ENCODE measurements at regions not wholly inside any gene's neighbourhood (a gene's known extent, or its start where the extent isn't known, plus 50 kb on each side); places are given as distances from the start of the nearest gene placed in this dataset.

DNA sequence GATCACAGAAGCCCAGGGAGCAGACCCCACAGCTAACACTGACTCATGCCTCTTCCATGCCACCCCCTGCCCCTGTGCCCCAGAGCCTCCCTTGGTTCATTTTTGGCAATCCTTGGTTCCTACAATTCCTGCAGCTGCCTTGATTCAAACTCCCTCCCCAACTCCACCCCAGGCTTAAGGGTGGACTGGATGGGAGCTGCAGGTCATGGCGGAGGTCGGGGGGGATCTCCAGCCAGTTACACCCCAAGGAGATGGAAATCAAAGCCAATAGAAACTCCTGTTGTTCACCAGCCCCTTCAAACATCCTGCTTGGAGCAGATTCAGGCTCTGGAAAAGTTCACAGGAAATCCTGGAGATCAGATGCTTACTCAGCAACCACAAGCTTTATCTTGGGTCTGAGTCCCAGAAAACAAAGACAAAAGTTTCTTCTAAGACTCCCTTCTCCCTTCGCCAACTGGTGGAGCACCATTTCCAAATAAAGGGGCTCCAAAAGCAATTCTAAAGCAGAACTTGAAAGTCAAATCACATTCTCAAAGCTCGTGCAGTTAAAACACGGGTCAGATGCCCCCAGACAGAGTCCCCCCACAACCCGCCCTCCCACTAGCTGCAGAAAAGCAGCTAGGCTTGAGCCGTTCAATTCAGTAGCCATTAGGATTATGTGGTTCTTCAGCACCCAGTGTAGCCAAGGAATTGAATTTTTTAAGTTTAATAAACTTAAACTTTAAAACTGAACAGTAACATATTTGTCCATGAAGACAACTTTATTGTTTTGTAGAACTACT, 149.5 kb downstream of the ANKRD60 start:
- Histone ChIP-seq H3K27me3 (ENCODE audit: insufficient read depth, poor library complexity, severe bottlenecking) (no peaks in the 10 kb centered on the region), H3K4me3 (replicated peaks; ENCODE audit: insufficient read depth, low read length) (no peak overlapping the region), H3K27ac (replicated peaks) (no peak overlapping the region)
- no peak for DNase-seq (ENCODE audit: low read depth in 1 of 2, low spot score in 1 of 2)
- TF ChIP-seq, protein P1, sequence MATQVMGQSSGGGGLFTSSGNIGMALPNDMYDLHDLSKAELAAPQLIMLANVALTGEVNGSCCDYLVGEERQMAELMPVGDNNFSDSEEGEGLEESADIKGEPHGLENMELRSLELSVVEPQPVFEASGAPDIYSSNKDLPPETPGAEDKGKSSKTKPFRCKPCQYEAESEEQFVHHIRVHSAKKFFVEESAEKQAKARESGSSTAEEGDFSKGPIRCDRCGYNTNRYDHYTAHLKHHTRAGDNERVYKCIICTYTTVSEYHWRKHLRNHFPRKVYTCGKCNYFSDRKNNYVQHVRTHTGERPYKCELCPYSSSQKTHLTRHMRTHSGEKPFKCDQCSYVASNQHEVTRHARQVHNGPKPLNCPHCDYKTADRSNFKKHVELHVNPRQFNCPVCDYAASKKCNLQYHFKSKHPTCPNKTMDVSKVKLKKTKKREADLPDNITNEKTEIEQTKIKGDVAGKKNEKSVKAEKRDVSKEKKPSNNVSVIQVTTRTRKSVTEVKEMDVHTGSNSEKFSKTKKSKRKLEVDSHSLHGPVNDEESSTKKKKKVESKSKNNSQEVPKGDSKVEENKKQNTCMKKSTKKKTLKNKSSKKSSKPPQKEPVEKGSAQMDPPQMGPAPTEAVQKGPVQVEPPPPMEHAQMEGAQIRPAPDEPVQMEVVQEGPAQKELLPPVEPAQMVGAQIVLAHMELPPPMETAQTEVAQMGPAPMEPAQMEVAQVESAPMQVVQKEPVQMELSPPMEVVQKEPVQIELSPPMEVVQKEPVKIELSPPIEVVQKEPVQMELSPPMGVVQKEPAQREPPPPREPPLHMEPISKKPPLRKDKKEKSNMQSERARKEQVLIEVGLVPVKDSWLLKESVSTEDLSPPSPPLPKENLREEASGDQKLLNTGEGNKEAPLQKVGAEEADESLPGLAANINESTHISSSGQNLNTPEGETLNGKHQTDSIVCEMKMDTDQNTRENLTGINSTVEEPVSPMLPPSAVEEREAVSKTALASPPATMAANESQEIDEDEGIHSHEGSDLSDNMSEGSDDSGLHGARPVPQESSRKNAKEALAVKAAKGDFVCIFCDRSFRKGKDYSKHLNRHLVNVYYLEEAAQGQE (IDR thresholded peaks at IDR 0.05; ENCODE audit: insufficient replicate concordance, low read depth), result no peak
- TF ChIP-seq SPI1 (IDR thresholded peaks at IDR 0.05; ENCODE audit: borderline replicate concordance, low read depth) (no peak), GABPA (IDR thresholded peaks at IDR 0.05; ENCODE audit: low read depth) (no peak), POLR2AphosphoS5 (IDR thresholded peaks at IDR 0.05; ENCODE audit: low read depth) (no peak)
- TF ChIP-seq, protein P2, sequence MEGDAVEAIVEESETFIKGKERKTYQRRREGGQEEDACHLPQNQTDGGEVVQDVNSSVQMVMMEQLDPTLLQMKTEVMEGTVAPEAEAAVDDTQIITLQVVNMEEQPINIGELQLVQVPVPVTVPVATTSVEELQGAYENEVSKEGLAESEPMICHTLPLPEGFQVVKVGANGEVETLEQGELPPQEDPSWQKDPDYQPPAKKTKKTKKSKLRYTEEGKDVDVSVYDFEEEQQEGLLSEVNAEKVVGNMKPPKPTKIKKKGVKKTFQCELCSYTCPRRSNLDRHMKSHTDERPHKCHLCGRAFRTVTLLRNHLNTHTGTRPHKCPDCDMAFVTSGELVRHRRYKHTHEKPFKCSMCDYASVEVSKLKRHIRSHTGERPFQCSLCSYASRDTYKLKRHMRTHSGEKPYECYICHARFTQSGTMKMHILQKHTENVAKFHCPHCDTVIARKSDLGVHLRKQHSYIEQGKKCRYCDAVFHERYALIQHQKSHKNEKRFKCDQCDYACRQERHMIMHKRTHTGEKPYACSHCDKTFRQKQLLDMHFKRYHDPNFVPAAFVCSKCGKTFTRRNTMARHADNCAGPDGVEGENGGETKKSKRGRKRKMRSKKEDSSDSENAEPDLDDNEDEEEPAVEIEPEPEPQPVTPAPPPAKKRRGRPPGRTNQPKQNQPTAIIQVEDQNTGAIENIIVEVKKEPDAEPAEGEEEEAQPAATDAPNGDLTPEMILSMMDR (IDR thresholded peaks at IDR 0.05; ENCODE audit: insufficient read depth, low read length), result no peak

DNA sequence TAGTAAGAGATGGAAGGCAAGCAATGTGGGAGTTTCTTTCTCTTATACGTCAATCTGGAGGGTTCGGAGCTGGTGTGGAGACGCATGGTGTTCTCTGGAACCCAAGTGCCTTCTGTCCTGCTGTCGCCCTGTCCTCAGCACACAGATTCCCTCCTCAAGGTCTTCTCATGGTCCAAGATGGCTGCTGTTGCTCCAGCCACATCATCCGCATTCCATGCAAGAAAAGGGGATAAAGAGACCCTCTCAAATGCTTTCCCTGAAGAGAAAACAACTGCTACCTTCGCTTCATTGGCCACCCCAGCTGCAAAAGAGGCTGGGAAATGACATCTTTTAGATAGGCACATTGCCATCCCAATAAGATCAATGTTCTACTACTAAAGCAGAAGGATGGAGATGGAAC, 151.2 kb downstream of the ANKRD60 start:
- no peaks in the 10 kb centered on the region for H3K27me3 ChIP-seq (ENCODE audit: insufficient read depth, poor library complexity, severe bottlenecking)
- DNase-seq (ENCODE audit: low read depth in 1 of 2, low spot score in 1 of 2), result no peak
- TF ChIP-seq POLR2AphosphoS5 (IDR thresholded peaks at IDR 0.05; ENCODE audit: low read depth), result no peak
- TF ChIP-seq, protein P1 (IDR thresholded peaks at IDR 0.05; ENCODE audit: insufficient replicate concordance, low read depth), result no peak
- TF ChIP-seq GABPA (IDR thresholded peaks at IDR 0.05; ENCODE audit: low read depth), result no peak
- TF ChIP-seq, protein P2 (IDR thresholded peaks at IDR 0.05; ENCODE audit: insufficient read depth, low read length), result no peak
- TF ChIP-seq SPI1 (IDR thresholded peaks at IDR 0.05; ENCODE audit: borderline replicate concordance, low read depth), result no peak
- H3K4me3 ChIP-seq (replicated peaks; ENCODE audit: insufficient read depth, low read length), result no peak overlapping the region
- no peak overlapping the region for H3K27ac ChIP-seq (replicated peaks)

DNA sequence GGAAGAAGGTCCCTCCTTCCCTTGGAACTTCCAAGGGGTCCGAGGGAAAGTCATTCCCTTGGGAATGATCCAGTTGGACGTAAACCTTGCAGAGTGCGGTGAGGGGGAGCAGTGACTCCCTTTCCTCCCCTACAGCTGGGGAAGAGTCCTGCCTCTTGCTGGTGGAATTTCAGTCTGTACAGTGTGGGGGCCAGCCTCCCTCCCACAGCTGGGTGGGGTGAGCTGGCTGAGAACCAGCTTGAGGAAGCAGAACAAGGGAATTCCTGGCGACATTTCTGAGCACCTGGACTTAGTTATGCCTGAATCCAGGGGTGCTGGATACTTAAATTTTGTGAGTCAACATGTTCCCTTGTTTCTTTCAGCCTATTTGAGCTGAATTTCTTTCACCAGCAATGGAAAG, 152.0 kb downstream of the ANKRD60 start:
- DNase-seq (ENCODE audit: low read depth in 1 of 2, low spot score in 1 of 2), result no peak
- Histone ChIP-seq H3K27me3 (ENCODE audit: insufficient read depth, poor library complexity, severe bottlenecking) (no peaks in the 10 kb centered on the region), H3K27ac (replicated peaks) (no peak overlapping the region), H3K4me3 (replicated peaks; ENCODE audit: insufficient read depth, low read length) (no peak overlapping the region)
- TF ChIP-seq SPI1 (IDR thresholded peaks at IDR 0.05; ENCODE audit: borderline replicate concordance, low read depth) (no peak), GABPA (IDR thresholded peaks at IDR 0.05; ENCODE audit: low read depth) (no peak), POLR2AphosphoS5 (IDR thresholded peaks at IDR 0.05; ENCODE audit: low read depth) (no peak)
- TF ChIP-seq, protein P2 (IDR thresholded peaks at IDR 0.05; ENCODE audit: insufficient read depth, low read length), result no peak
- TF ChIP-seq, protein P1 (IDR thresholded peaks at IDR 0.05; ENCODE audit: insufficient replicate concordance, low read depth), result no peak
